HEK293 (cell line): ENCODE measurements at regions not wholly inside any gene's neighbourhood (a gene's known extent, or its start where the extent isn't known, plus 50 kb on each side); places are given as distances from the start of the nearest gene placed in this dataset.

ENCODE experiments used
- CTCF ChIA-PET: fragments of 350-600 bp; formaldehyde crosslinking; extraction: SDS; loops from one replicate; lab custom pipeline; 2021; ENCODE audit warnings: antibody characterized with exemption; lab: Yijun Ruan, JAX
- POLR2A ChIA-PET: fragments of 300-600 bp; formaldehyde crosslinking; extraction: SDS; loops from one replicate; lab custom pipeline; 2020; ENCODE audit warnings: antibody characterized with exemption, inconsistent platforms; lab: Yijun Ruan, JAX
- H3K27ac ChIP-seq: fragments of 200-500 bp; sonication (Bioruptor generic); 2 replicates; pipeline ENCODE4 v1.5.1; 2014; ENCODE audit warnings: low read depth, low read length, control low read depth, inconsistent platforms; ENCODE audit errors: extremely low read depth
- H3K36me3 ChIP-seq, 2 experiments: fragments of 200-500 bp in 1 of 2; sonication (Bioruptor generic) in 1 of 2; 1 replicate in 1 of 2; 2 replicates in 1 of 2; pipeline ENCODE4 v1.5.1; 2014 to 2017; ENCODE audit warnings: inconsistent platforms in 2 of 2, low read length in 2 of 2; ENCODE audit not compliant: control insufficient read depth in 2 of 2, insufficient read depth in 1 of 2
- H3K4me1 ChIP-seq: fragments of 200-500 bp; sonication (Bioruptor generic); 2 replicates; pipeline ENCODE4 v1.5.1; 2014; ENCODE audit warnings: mild to moderate bottlenecking, low read length, inconsistent platforms; ENCODE audit not compliant: control insufficient read depth, insufficient read depth
- H3K4me3 ChIP-seq: 2 replicates; pipeline ENCODE4 v1.5.1; 2011; ENCODE audit warnings: low read depth, mild to moderate bottlenecking, control low read depth, low read length, moderate library complexity
- H3K9me3 ChIP-seq: fragments of 200-500 bp; sonication (Bioruptor generic); 2 replicates; pipeline ENCODE4 v1.5.1; 2014; ENCODE audit warnings: low read depth, low read length, inconsistent platforms; ENCODE audit not compliant: control insufficient read depth, insufficient read depth
- EGR2 ChIP-seq: fragments of 450-650 bp; formaldehyde crosslinking; IDR thresholded peaks from 2 replicates; pipeline ENCODE4 v1.5.1; 2016; ENCODE audit warnings: low read depth, missing biosample characterization, missing genetic modification characterization
- GLI4 ChIP-seq: fragments of 450-650 bp; formaldehyde crosslinking; IDR thresholded peaks from 2 replicates; pipeline ENCODE4 v1.5.1; 2016; ENCODE audit warnings: missing biosample characterization, missing genetic modification characterization
- TRIM28 ChIP-seq: IDR thresholded peaks from 2 replicates; pipeline ENCODE4 v1.6.1; 2011; ENCODE audit warnings: low read length, control low read depth, borderline replicate concordance
- ZBTB8A ChIP-seq: fragments of 450-650 bp; formaldehyde crosslinking; IDR thresholded peaks from 2 replicates; pipeline ENCODE4 v1.5.1; 2016; ENCODE audit warnings: missing biosample characterization, missing genetic modification characterization
- ZNF10 ChIP-seq: fragments of 450-650 bp; formaldehyde crosslinking; IDR thresholded peaks from 2 replicates; pipeline ENCODE4 v1.5.1; 2017; ENCODE audit warnings: missing biosample characterization, missing genetic modification characterization
- ZNF132 ChIP-seq: fragments of 450-650 bp; formaldehyde crosslinking; IDR thresholded peaks from 2 replicates; pipeline ENCODE4 v1.5.1; 2017; ENCODE audit warnings: missing biosample characterization, missing genetic modification characterization, borderline replicate concordance
- ZNF184 ChIP-seq: fragments of 450-650 bp; IDR thresholded peaks from 2 replicates; pipeline ENCODE4 v1.5.1; 2018; ENCODE audit warnings: missing biosample characterization, mild to moderate bottlenecking, missing genetic modification characterization
- ZNF335 ChIP-seq: fragments of 450-650 bp; formaldehyde crosslinking; conservative IDR thresholded peaks from 2 replicates; pipeline ENCODE4 v1.5.1; 2016; ENCODE audit warnings: missing biosample characterization, missing genetic modification characterization
- ZNF366 ChIP-seq: fragments of 450-650 bp; formaldehyde crosslinking; conservative IDR thresholded peaks from 2 replicates; pipeline ENCODE4 v1.5.1; 2016; ENCODE audit warnings: missing biosample characterization, missing genetic modification characterization
- ZNF555 ChIP-seq: fragments of 450-650 bp; formaldehyde crosslinking; conservative IDR thresholded peaks from 2 replicates; pipeline ENCODE4 v1.5.1; 2017; ENCODE audit warnings: missing biosample characterization, mild to moderate bottlenecking, missing genetic modification characterization, inconsistent platforms
- ZNF664 ChIP-seq: fragments of 450-650 bp; formaldehyde crosslinking; IDR thresholded peaks from 2 replicates; pipeline ENCODE4 v1.5.1; 2016; ENCODE audit warnings: missing biosample characterization, missing genetic modification characterization
- ZNF768 ChIP-seq: fragments of 450-650 bp; formaldehyde crosslinking; IDR thresholded peaks from 2 replicates; pipeline ENCODE4 v1.5.1; 2018; ENCODE audit warnings: missing biosample characterization, mild to moderate bottlenecking, missing genetic modification characterization
- ZNF777 ChIP-seq: fragments of 450-650 bp; formaldehyde crosslinking; IDR thresholded peaks from 2 replicates; pipeline ENCODE4 v1.5.1; 2017; ENCODE audit warnings: missing biosample characterization, missing genetic modification characterization, borderline replicate concordance
- ZNF785 ChIP-seq: fragments of 450-650 bp; formaldehyde crosslinking; IDR thresholded peaks from 2 replicates; pipeline ENCODE4 v1.5.1; 2016; ENCODE audit warnings: missing biosample characterization, missing genetic modification characterization
- ZNF837 ChIP-seq: fragments of 450-650 bp; formaldehyde crosslinking; IDR thresholded peaks from 2 replicates; pipeline ENCODE4 v1.5.1; 2016; ENCODE audit warnings: missing biosample characterization, missing genetic modification characterization
- ZNF843 ChIP-seq: fragments of 450-650 bp; formaldehyde crosslinking; IDR thresholded peaks from 2 replicates; pipeline ENCODE4 v1.5.1; 2016; ENCODE audit warnings: missing biosample characterization, missing genetic modification characterization
- TF ChIP-seq, protein P1 (sequence below): fragments of 450-650 bp; formaldehyde crosslinking; IDR thresholded peaks from 2 replicates; pipeline ENCODE4 v1.5.1; 2016; ENCODE audit warnings: missing biosample characterization, missing genetic modification characterization
- TF ChIP-seq, protein P2 (sequence below): fragments of 450-650 bp; formaldehyde crosslinking; IDR thresholded peaks from 2 replicates; pipeline ENCODE4 v1.5.1; 2017; ENCODE audit warnings: missing biosample characterization, missing genetic modification characterization
- TF ChIP-seq, protein P3 (sequence below): fragments of 450-650 bp; formaldehyde crosslinking; IDR thresholded peaks from 2 replicates; pipeline ENCODE4 v1.5.1; 2016; ENCODE audit warnings: missing biosample characterization, missing genetic modification characterization, low read depth
- TF ChIP-seq, protein P4 (sequence below): fragments of 450-650 bp; formaldehyde crosslinking; IDR thresholded peaks from 2 replicates; pipeline ENCODE4 v1.5.1; 2016; ENCODE audit warnings: missing biosample characterization, missing genetic modification characterization
- TF ChIP-seq, protein P5 (sequence below): fragments of 450-650 bp; formaldehyde crosslinking; IDR thresholded peaks from 2 replicates; pipeline ENCODE4 v1.5.1; 2016; ENCODE audit warnings: missing biosample characterization, missing genetic modification characterization

DNA sequence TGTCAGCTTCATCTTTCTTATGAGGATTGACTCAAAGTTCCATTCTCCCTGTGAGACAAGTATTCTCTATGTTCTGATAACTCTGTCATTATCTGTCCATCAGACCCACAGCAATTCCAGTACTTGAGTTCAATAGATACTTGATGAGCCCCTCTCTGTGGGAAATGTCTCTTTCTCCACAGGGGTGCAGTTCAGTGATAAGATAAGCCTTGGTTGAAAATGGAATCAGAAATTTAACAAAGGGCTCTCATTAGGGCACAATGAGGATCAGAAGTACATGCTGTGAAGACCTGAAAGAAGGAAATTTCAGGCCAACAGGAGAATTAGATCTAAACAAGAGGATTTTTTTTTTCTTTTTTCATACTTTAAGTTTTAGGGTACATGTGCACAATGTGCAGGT is 737.3 kb downstream of the MTRR start (continued):
- TF ChIP-seq ZNF335 (tag by site-specific recombination) (no peak), ZNF785 (no peak), ZNF366 (tag by site-specific recombination) (no peak)
- TF ChIP-seq, protein P1, sequence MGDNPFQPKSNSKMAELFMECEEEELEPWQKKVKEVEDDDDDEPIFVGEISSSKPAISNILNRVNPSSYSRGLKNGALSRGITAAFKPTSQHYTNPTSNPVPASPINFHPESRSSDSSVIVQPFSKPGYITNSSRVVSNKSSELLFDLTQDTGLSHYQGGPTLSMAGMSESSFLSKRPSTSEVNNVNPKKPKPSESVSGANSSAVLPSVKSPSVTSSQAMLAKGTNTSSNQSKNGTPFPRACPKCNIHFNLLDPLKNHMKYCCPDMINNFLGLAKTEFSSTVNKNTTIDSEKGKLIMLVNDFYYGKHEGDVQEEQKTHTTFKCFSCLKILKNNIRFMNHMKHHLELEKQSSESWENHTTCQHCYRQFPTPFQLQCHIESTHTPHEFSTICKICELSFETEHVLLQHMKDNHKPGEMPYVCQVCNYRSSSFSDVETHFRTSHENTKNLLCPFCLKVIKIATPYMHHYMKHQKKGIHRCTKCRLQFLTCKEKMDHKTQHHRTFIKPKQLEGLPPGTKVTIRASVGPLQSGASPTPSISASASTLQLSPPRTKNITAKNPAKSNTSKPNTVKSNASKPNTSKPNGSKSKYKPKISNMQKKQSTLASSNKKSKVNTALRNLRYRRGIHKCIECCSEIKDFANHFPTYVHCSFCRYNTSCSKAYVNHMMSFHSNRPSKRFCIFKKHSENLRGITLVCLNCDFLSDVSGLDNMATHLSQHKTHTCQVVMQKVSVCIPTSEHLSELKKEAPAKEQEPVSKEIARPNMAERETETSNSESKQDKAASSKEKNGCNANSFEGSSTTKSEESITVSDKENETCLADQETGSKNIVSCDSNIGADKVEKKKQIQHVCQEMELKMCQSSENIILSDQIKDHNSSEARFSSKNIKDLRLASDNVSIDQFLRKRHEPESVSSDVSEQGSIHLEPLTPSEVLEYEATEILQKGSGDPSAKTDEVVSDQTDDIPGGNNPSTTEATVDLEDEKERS = no peak

DNA sequence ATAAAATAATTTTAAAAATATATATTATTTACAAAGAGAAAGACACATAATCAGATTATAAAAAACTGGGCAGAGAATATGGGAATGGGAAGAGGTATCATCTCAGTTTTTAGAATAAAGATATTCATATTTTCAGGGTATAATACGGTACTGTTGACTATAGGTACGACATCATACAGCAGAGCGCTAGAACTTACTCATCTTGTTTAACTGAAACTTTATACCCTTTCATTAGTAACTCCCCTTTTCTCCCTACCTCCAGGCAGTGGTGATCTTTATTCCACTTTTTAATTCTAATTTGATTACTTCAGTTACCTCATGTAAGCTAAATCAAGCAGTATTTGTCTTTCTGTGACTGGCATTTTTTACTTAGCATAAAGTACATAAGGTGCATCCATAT is 742.1 kb downstream of the MTRR start:
- H3K36me3 ChIP-seq = no peaks in the 10 kb centered on the region
- TF ChIP-seq ZNF843 (tag by site-specific recombination) (no peak), ZNF768 (tag by site-specific recombination) (no peak), ZNF10 (tag by site-specific recombination) (no peak), TRIM28 (no peak), ZNF555 (tag by site-specific recombination) (no peak), ZNF664 (tag by site-specific recombination) (no peak)
- TF ChIP-seq, protein P2, sequence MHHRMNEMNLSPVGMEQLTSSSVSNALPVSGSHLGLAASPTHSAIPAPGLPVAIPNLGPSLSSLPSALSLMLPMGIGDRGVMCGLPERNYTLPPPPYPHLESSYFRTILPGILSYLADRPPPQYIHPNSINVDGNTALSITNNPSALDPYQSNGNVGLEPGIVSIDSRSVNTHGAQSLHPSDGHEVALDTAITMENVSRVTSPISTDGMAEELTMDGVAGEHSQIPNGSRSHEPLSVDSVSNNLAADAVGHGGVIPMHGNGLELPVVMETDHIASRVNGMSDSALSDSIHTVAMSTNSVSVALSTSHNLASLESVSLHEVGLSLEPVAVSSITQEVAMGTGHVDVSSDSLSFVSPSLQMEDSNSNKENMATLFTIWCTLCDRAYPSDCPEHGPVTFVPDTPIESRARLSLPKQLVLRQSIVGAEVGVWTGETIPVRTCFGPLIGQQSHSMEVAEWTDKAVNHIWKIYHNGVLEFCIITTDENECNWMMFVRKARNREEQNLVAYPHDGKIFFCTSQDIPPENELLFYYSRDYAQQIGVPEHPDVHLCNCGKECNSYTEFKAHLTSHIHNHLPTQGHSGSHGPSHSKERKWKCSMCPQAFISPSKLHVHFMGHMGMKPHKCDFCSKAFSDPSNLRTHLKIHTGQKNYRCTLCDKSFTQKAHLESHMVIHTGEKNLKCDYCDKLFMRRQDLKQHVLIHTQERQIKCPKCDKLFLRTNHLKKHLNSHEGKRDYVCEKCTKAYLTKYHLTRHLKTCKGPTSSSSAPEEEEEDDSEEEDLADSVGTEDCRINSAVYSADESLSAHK (tag by site-specific recombination) = no peak
- H3K4me1 ChIP-seq = no peaks in the 10 kb centered on the region
- ChIA-PET POLR2A (no interaction called here), CTCF (no interaction called here)
- no peak overlapping the region for H3K4me3 ChIP-seq
- H3K27ac ChIP-seq = no peak overlapping the region
- H3K9me3 ChIP-seq = no peaks in the 10 kb centered on the region

DNA sequence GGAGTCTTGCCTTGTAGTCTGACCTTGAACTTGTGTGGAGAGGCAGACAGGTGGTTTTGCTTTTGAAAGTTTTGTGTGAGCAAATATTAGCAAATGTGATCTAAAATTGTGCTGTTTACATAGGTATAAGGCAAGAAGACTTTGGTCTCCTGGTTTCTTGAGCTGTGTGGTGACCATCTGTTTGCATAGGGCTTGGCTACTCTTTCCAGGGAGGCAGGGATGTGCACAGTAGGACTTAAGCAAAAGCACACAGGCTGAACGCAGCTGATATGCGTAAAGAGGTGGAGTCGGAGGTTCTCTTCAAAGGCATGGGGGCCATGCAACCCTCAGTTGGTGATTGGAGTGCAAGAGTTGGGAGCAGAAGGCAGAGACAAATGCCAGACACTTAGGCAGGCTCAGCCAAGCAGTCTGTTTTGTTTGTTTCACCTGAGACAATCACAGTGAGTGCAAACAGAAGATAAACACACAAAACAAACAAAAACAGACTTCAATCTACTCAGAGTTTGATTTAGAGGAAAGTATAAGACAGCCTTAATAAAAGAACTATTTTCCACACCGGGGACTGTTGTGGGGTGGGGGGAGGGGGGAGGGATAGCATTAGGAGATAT is 744.2 kb downstream of the MTRR start:
- Histone ChIP-seq H3K4me3 (no peak overlapping the region), H3K27ac (no peak overlapping the region), H3K36me3 (no peaks in the 10 kb centered on the region), H3K4me1 (no peaks in the 10 kb centered on the region), H3K9me3 (no peaks in the 10 kb centered on the region)
- ChIA-PET CTCF (no interaction called here), POLR2A (no interaction called here)
- TF ChIP-seq, protein P3, sequence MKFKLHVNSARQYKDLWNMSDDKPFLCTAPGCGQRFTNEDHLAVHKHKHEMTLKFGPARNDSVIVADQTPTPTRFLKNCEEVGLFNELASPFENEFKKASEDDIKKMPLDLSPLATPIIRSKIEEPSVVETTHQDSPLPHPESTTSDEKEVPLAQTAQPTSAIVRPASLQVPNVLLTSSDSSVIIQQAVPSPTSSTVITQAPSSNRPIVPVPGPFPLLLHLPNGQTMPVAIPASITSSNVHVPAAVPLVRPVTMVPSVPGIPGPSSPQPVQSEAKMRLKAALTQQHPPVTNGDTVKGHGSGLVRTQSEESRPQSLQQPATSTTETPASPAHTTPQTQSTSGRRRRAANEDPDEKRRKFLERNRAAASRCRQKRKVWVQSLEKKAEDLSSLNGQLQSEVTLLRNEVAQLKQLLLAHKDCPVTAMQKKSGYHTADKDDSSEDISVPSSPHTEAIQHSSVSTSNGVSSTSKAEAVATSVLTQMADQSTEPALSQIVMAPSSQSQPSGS (tag by site-specific recombination) = no peak
- no peak for TF ChIP-seq ZNF837 (tag by site-specific recombination)
- TF ChIP-seq ZNF132 = no peak
- TF ChIP-seq, protein P4, sequence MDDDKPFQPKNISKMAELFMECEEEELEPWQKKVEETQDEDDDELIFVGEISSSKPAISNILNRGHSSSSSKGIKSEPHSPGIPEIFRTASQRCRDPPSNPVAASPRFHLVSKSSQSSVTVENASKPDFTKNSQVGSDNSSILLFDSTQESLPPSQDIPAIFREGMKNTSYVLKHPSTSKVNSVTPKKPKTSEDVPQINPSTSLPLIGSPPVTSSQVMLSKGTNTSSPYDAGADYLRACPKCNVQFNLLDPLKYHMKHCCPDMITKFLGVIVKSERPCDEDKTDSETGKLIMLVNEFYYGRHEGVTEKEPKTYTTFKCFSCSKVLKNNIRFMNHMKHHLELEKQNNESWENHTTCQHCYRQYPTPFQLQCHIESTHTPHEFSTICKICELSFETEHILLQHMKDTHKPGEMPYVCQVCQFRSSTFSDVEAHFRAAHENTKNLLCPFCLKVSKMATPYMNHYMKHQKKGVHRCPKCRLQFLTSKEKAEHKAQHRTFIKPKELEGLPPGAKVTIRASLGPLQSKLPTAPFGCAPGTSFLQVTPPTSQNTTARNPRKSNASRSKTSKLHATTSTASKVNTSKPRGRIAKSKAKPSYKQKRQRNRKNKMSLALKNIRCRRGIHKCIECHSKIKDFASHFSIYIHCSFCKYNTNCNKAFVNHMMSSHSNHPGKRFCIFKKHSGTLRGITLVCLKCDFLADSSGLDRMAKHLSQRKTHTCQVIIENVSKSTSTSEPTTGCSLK (tag by site-specific recombination) = no peak
- no peak for TF ChIP-seq ZNF777 (tag by site-specific recombination)
- TF ChIP-seq EGR2 (tag by site-specific recombination) = no peak
- TF ChIP-seq, protein P5, sequence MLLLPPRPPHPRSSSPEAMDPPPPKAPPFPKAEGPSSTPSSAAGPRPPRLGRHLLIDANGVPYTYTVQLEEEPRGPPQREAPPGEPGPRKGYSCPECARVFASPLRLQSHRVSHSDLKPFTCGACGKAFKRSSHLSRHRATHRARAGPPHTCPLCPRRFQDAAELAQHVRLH (tag by site-specific recombination) = no peak
- no peak for TF ChIP-seq GLI4 (tag by site-specific recombination)
- TF ChIP-seq ZBTB8A (tag by site-specific recombination) = no peak
- TF ChIP-seq ZNF184 (tag by site-specific recombination) = no peak
